Breast epithelium (tissue), 4 donors: ENCODE measurements at regions not wholly inside any gene's neighbourhood (a gene's known extent, or its start where the extent isn't known, plus 50 kb on each side); places are given as distances from the start of the nearest gene placed in this dataset.

Source experiments
- DNase-seq, 2 donors: peaks; one replicate each; pipeline ENCODE4 v3.0.0-alpha.2; 2019; ENCODE audit warnings: low spot score in 2 of 2
- H3K27ac ChIP-seq, 2 donors: fragments of 200-600 bp; sonication (generic) in 1 of 2; one replicate each; pipeline ENCODE4 v1.5.1; 2016 to 2019; ENCODE audit warnings: mild to moderate bottlenecking in 1 of 2
- H3K27me3 ChIP-seq, 2 donors: fragments of 200-600 bp; sonication (generic) in 1 of 2; one replicate each; pipeline versions ENCODE4 v1.5.1 to v1.6.0; 2017 to 2019; ENCODE audit warnings: control low read depth in 1 of 2, mild to moderate bottlenecking in 1 of 2
- H3K36me3 ChIP-seq: fragments of 200-600 bp; one replicate; pipeline ENCODE4 v1.5.1; 2019
- H3K4me1 ChIP-seq, 2 donors: fragments of 200-600 bp; sonication (generic); one replicate each; pipeline ENCODE4 v1.5.1; 2016 to 2019; ENCODE audit warnings: control low read depth in 1 of 2
- H3K4me3 ChIP-seq, 3 donors: fragments of 200-600 bp; sonication (generic); 1 replicate in 2 of 3; 2 replicates in 1 of 3; pipeline ENCODE4 v1.5.1; 2016 to 2019; ENCODE audit warnings: mild to moderate bottlenecking in 3 of 3, moderate library complexity in 2 of 3
- H3K9me3 ChIP-seq, 2 donors: fragments of 200-600 bp; sonication (generic) in 1 of 2; one replicate each; pipeline ENCODE4 v1.5.1; 2016 to 2019; ENCODE audit warnings: control low read depth in 1 of 2
- CTCF ChIP-seq, 3 donors: fragments of 450-650 bp; IDR thresholded peaks; one replicate each; pipeline ENCODE4 v1.5.1; 2016 to 2017; ENCODE audit warnings: antibody characterized with exemption in 3 of 3, mild to moderate bottlenecking in 3 of 3, moderate library complexity in 3 of 3
- POLR2A ChIP-seq: fragments of 450-650 bp; IDR thresholded peaks from one replicate; pipeline ENCODE4 v1.6.1; 2016; ENCODE audit warnings: antibody characterized with exemption, mild to moderate bottlenecking, moderate library complexity
- POLR2AphosphoS5 ChIP-seq, 3 donors: sonication (generic); formaldehyde crosslinking; IDR thresholded peaks; one replicate each; pipeline ENCODE4 v1.6.1; 2017; ENCODE audit warnings: antibody characterized with exemption in 3 of 3
- intact Hi-C: fragments of 100-400 bp; cut with DNase I; formaldehyde crosslinking; loops from one replicate; pipeline ENCODE4 v1.15.1; 2023; ENCODE audit warnings: low total_unique reads

- H3K27me3 ChIP-seq: no peaks in the 10 kb centered on the region
- peaks cover 0 to 8% of the 10 kb centered on the region in 2 donors for H3K4me1 ChIP-seq
- no peak for DNase-seq
- TF ChIP-seq POLR2A (no peak), CTCF (IDR thresholded peaks at IDR 0.05) (no peak), POLR2AphosphoS5 (IDR thresholded peaks at IDR 0.05) (no peak)
- intact Hi-C loops: no loop called here
- H3K27ac ChIP-seq: no peak overlapping the region
- no peaks in the 10 kb centered on the region for H3K9me3 ChIP-seq
- no peak overlapping the region for H3K4me3 ChIP-seq
- no peaks in the 10 kb centered on the region for H3K36me3 ChIP-seq
These were observed 118.7 kb downstream of the RPAP3 start for GRCh38 chr12:47586952-47587669.

- intact Hi-C loops: no loop called here
- Histone ChIP-seq H3K27ac (no peak overlapping the region), H3K4me1 (no peaks in the 10 kb centered on the region)
These were observed 120.3 kb downstream of the RPAP3 start for GRCh38 chr12:47585507-47585906.

GRCh38 chr12:47578836-47579235, 127.0 kb downstream of the RPAP3 start:
- Histone ChIP-seq H3K27me3 (no peaks in the 10 kb centered on the region), H3K36me3 (no peaks in the 10 kb centered on the region), H3K9me3 (no peaks in the 10 kb centered on the region), H3K4me1 (no peaks in the 10 kb centered on the region), H3K4me3 (no peak overlapping the region), H3K27ac (no peak overlapping the region)
- TF ChIP-seq CTCF (IDR thresholded peaks at IDR 0.05): no peak
- TF ChIP-seq POLR2A: no peak
- no peak for TF ChIP-seq POLR2AphosphoS5 (IDR thresholded peaks at IDR 0.05)
- intact Hi-C loops: no loop called here
- no peak for DNase-seq

More at GRCh38 chr12:47585507-47585906, 120.3 kb downstream of the RPAP3 start:
- Histone ChIP-seq H3K36me3 (no peaks in the 10 kb centered on the region), H3K4me3 (no peak overlapping the region), H3K27me3 (no peaks in the 10 kb centered on the region), H3K9me3 (no peaks in the 10 kb centered on the region)
- DNase-seq: no peak
- no peak for TF ChIP-seq POLR2AphosphoS5 (IDR thresholded peaks at IDR 0.05)
- no peak for TF ChIP-seq POLR2A
- TF ChIP-seq CTCF (IDR thresholded peaks at IDR 0.05): no peak

GRCh38 chr12:47577206-47577989, 128.4 kb downstream of the RPAP3 start:
- Histone ChIP-seq H3K9me3 (no peaks in the 10 kb centered on the region), H3K4me1 (no peaks in the 10 kb centered on the region), H3K27ac (peak overlapping the region in 1 of 2 donors; percentile 7), H3K4me3 (no peak overlapping the region), H3K36me3 (no peaks in the 10 kb centered on the region), H3K27me3 (no peaks in the 10 kb centered on the region)
- DNase-seq: no peak
- intact Hi-C loops: no loop called here
- TF ChIP-seq CTCF (IDR thresholded peaks at IDR 0.05) (no peak), POLR2A (no peak), POLR2AphosphoS5 (IDR thresholded peaks at IDR 0.05) (no peak)

- TF ChIP-seq CTCF (IDR thresholded peaks at IDR 0.05) (no peak), POLR2AphosphoS5 (IDR thresholded peaks at IDR 0.05) (no peak)
- H3K36me3 ChIP-seq: no peaks in the 10 kb centered on the region
- intact Hi-C loops: no loop called here
These were observed 129.4 kb downstream of the RPAP3 start for GRCh38 chr12:47576289-47576945.

More at GRCh38 chr12:47576289-47576945, 129.4 kb downstream of the RPAP3 start:
- H3K27ac ChIP-seq: no peak overlapping the region
- no peak overlapping the region for H3K4me3 ChIP-seq
- no peaks in the 10 kb centered on the region for H3K27me3 ChIP-seq
- H3K4me1 ChIP-seq: no peaks in the 10 kb centered on the region
- no peak for DNase-seq
- no peaks in the 10 kb centered on the region for H3K9me3 ChIP-seq
